Panc1 (cell line): ENCODE measurements at regions not wholly inside any gene's neighbourhood (a gene's known extent, or its start where the extent isn't known, plus 50 kb on each side); places are given as distances from the start of the nearest gene placed in this dataset.

Experiments
- ATAC-seq: fragments of 200-7000 bp; cut with Tn5 transposase; 2 replicates; pipeline ENCODE4 v1.9.1; 2020; ENCODE audit warnings: mild to moderate bottlenecking, moderate library complexity
- BruUV-seq: library from RNA; stranded (reverse); fragments of 400-500 nt; replicated peaks from 2 replicates; lab custom pipeline; 2021; lab: Mats Ljungman, UMichigan
- CTCF ChIA-PET: fragments of 300-600 bp; sonication (Branson Sonifier 250); formaldehyde crosslinking; loops from one replicate; lab custom pipeline; 2022; ENCODE audit warnings: antibody characterized with exemption; lab: Charles Lee
- POLR2A ChIA-PET: fragments of 300-600 bp; sonication (Branson Sonifier 250); formaldehyde crosslinking; loops from one replicate; lab custom pipeline; 2022; ENCODE audit warnings: antibody characterized with exemption; lab: Charles Lee
- DNase-seq: peaks from one replicate; pipeline ENCODE4 v3.0.0-alpha.2; 2010; ENCODE audit warnings: low read depth, low spot score
- H3K27ac ChIP-seq: 2 replicates; pipeline ENCODE4 v1.5.1; 2011; ENCODE audit warnings: mild to moderate bottlenecking, low read length, inconsistent platforms
- H3K27me3 ChIP-seq: fragments of 200-500 bp; sonication (Bioruptor generic); 2 replicates; pipeline ENCODE4 v1.6.0; 2014; ENCODE audit warnings: low read length, inconsistent platforms; ENCODE audit not compliant: control insufficient read depth, insufficient read depth
- H3K36me3 ChIP-seq: fragments of 200-500 bp; sonication (Bioruptor generic); 2 replicates; pipeline ENCODE4 v1.5.1; 2014; ENCODE audit warnings: inconsistent platforms, mild to moderate bottlenecking, low read length, moderate library complexity; ENCODE audit not compliant: control insufficient read depth, insufficient read depth
- H3K4me1 ChIP-seq: 2 replicates; pipeline ENCODE4 v1.5.1; 2011; ENCODE audit warnings: inconsistent platforms, mild to moderate bottlenecking, low read length, moderate library complexity; ENCODE audit not compliant: control insufficient read depth, insufficient read depth
- H3K4me3 ChIP-seq, 2 experiments: 2 replicates each; pipeline ENCODE4 v1.5.1; 2011 to 2012; ENCODE audit warnings: low read depth in 2 of 2, low read length in 2 of 2, mild to moderate bottlenecking in 2 of 2, inconsistent platforms in 1 of 2, moderate library complexity in 1 of 2
- H3K9me3 ChIP-seq: fragments of 200-500 bp; sonication (Bioruptor generic); 2 replicates; pipeline ENCODE4 v1.5.1; 2014; ENCODE audit warnings: low read depth, mild to moderate bottlenecking, inconsistent platforms, low read length, moderate library complexity; ENCODE audit not compliant: control insufficient read depth, insufficient read depth
- POLR2AphosphoS5 ChIP-seq: IDR thresholded peaks from 2 replicates; pipeline ENCODE4 v1.6.1; 2012; ENCODE audit warnings: mild to moderate bottlenecking, low read depth, low read length, moderate library complexity
- SIN3A ChIP-seq: IDR thresholded peaks from 2 replicates; pipeline ENCODE4 v1.6.1; 2012; ENCODE audit warnings: low read depth, mild to moderate bottlenecking, low read length, moderate library complexity, borderline replicate concordance; ENCODE audit not compliant: insufficient read depth
- TCF7L2 ChIP-seq: IDR thresholded peaks from 2 replicates; pipeline ENCODE4 v1.6.1; 2011; ENCODE audit warnings: mild to moderate bottlenecking, low read depth, low read length, inconsistent platforms
- in situ Hi-C: cut with HindIII; loops from 2 replicates; pipeline ENCODE4 v1.10.0; 2016; ENCODE audit warnings: low sequenced_read_pairs, low pct_unique_long_range_greater_than_20kb
- intact Hi-C: fragments of 100-400 bp; cut with micrococcal nuclease; formaldehyde crosslinking; loops from one replicate; pipeline ENCODE4 v1.10.0; 2022; ENCODE audit not compliant: unreplicated experiment
- TF ChIP-seq, protein P1 (sequence below), 2 experiments: IDR thresholded peaks; 2 replicates each; pipeline ENCODE4 v1.6.1; 2011 to 2012; ENCODE audit warnings: low read depth in 2 of 2, control low read depth in 1 of 2, low read length in 1 of 2, mild to moderate bottlenecking in 1 of 2, moderate library complexity in 1 of 2; ENCODE audit not compliant: insufficient read depth in 1 of 2
- TF ChIP-seq, protein P2 (sequence below): fragments of 450-650 bp; IDR thresholded peaks from 2 replicates; pipeline ENCODE4 v1.5.1; 2017; ENCODE audit warnings: mild to moderate bottlenecking

DNA sequence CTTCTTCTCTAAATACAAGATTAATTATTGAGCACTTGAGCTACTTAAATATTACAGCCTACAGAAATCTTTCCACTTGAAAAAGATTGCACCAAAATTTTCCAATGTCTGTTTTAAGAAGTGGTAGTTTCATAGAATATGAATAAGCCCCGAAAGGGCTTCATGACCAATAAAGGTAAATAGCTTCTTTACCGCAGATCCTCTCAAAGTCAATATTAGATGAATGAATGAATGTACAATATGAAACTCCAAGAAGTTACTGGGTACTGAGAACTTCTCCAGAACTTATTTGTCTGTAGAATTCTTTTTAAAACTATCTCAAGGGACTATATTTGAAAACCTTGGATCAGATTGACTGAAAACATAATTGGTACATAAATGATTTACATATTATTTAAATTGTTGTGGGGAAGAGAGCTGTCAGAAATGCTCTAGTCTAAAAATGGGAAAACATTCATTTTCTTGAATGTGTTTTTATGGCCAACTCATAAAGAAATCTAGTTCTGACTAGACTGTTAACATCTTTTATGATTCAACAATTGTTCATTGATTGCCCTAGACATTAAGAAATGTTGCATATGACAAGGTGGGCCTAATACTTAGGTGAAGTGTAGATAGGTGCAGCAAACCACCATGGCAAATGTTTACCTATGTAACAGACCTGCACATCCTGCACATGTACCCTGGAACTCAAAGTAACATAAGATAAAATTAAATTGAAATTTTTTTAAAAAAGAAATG is 227.0 kb downstream of the SPRY2 start:
- TF ChIP-seq POLR2AphosphoS5 (no peak), SIN3A (no peak), TCF7L2 (no peak)
- TF ChIP-seq, protein P1, sequence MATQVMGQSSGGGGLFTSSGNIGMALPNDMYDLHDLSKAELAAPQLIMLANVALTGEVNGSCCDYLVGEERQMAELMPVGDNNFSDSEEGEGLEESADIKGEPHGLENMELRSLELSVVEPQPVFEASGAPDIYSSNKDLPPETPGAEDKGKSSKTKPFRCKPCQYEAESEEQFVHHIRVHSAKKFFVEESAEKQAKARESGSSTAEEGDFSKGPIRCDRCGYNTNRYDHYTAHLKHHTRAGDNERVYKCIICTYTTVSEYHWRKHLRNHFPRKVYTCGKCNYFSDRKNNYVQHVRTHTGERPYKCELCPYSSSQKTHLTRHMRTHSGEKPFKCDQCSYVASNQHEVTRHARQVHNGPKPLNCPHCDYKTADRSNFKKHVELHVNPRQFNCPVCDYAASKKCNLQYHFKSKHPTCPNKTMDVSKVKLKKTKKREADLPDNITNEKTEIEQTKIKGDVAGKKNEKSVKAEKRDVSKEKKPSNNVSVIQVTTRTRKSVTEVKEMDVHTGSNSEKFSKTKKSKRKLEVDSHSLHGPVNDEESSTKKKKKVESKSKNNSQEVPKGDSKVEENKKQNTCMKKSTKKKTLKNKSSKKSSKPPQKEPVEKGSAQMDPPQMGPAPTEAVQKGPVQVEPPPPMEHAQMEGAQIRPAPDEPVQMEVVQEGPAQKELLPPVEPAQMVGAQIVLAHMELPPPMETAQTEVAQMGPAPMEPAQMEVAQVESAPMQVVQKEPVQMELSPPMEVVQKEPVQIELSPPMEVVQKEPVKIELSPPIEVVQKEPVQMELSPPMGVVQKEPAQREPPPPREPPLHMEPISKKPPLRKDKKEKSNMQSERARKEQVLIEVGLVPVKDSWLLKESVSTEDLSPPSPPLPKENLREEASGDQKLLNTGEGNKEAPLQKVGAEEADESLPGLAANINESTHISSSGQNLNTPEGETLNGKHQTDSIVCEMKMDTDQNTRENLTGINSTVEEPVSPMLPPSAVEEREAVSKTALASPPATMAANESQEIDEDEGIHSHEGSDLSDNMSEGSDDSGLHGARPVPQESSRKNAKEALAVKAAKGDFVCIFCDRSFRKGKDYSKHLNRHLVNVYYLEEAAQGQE (IDR thresholded peaks at IDR 0.05; ENCODE audit: insufficient read depth in 1 of 2, low read depth in 2 of 2, low read length in 1 of 2) = no peak
- TF ChIP-seq, protein P2, sequence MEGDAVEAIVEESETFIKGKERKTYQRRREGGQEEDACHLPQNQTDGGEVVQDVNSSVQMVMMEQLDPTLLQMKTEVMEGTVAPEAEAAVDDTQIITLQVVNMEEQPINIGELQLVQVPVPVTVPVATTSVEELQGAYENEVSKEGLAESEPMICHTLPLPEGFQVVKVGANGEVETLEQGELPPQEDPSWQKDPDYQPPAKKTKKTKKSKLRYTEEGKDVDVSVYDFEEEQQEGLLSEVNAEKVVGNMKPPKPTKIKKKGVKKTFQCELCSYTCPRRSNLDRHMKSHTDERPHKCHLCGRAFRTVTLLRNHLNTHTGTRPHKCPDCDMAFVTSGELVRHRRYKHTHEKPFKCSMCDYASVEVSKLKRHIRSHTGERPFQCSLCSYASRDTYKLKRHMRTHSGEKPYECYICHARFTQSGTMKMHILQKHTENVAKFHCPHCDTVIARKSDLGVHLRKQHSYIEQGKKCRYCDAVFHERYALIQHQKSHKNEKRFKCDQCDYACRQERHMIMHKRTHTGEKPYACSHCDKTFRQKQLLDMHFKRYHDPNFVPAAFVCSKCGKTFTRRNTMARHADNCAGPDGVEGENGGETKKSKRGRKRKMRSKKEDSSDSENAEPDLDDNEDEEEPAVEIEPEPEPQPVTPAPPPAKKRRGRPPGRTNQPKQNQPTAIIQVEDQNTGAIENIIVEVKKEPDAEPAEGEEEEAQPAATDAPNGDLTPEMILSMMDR = no peak
- BruUV-seq = no TSS peak
- in situ Hi-C loops (no loop called here), intact Hi-C loops (no loop called here)
- no peaks in the 10 kb centered on the region for H3K27me3 ChIP-seq
- no peaks in the 10 kb centered on the region for H3K9me3 ChIP-seq
- no peak for DNase-seq
- no peak for ATAC-seq
- no peaks in the 10 kb centered on the region for H3K36me3 ChIP-seq
- POLR2A ChIA-PET = no interaction called here
- no peak overlapping the region for H3K4me3 ChIP-seq
- CTCF ChIA-PET = no interaction called here
- no peaks in the 10 kb centered on the region for H3K4me1 ChIP-seq
- H3K27ac ChIP-seq = no peak overlapping the region

DNA sequence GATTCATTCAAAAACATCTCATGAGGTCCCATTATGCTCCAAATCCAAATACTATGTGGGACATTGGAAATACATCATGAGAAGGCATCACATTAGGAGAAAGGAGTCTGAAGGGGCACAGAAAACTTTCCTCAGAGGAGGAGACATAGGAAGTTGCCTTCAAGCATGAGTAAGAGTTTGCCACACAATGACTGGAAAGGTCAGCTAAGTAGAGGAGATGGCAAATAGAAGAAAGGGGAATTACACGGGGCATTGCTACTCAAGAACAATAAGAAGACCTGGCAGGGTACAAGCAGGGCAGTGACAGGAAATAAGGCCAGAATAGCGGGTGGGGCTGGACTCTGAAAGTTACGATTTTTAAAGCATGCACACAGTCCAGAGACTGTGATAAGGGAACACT is 231.6 kb downstream of the SPRY2 start:
- ATAC-seq (no peak), DNase-seq (no peak)
- BruUV-seq = no TSS peak
- Histone ChIP-seq H3K36me3 (no peaks in the 10 kb centered on the region), H3K27me3 (no peaks in the 10 kb centered on the region), H3K27ac (no peak overlapping the region), H3K9me3 (no peaks in the 10 kb centered on the region), H3K4me3 (no peak overlapping the region), H3K4me1 (no peaks in the 10 kb centered on the region)
- in situ Hi-C loops (no loop called here), intact Hi-C loops (no loop called here)
- TF ChIP-seq, protein P2 = no peak
- TF ChIP-seq POLR2AphosphoS5 = no peak
- no peak for TF ChIP-seq TCF7L2
- TF ChIP-seq, protein P1 (IDR thresholded peaks at IDR 0.05; ENCODE audit: insufficient read depth in 1 of 2, low read depth in 2 of 2, low read length in 1 of 2) = no peak
- no peak for TF ChIP-seq SIN3A
- CTCF ChIA-PET = no interaction called here
- POLR2A ChIA-PET = no interaction called here
